HG02623 (cell line): ENCODE measurements at regions not wholly inside any gene's neighbourhood (a gene's known extent, or its start where the extent isn't known, plus 50 kb on each side); places are given as distances from the start of the nearest gene placed in this dataset.

ENCODE experiments used
- ATAC-seq: cut with Tn5 transposase; IDR thresholded peaks from one replicate; pipeline ENCODE4 v1.9.1; 2021; ENCODE audit warnings: moderate library complexity; ENCODE audit not compliant: unreplicated experiment

DNA sequence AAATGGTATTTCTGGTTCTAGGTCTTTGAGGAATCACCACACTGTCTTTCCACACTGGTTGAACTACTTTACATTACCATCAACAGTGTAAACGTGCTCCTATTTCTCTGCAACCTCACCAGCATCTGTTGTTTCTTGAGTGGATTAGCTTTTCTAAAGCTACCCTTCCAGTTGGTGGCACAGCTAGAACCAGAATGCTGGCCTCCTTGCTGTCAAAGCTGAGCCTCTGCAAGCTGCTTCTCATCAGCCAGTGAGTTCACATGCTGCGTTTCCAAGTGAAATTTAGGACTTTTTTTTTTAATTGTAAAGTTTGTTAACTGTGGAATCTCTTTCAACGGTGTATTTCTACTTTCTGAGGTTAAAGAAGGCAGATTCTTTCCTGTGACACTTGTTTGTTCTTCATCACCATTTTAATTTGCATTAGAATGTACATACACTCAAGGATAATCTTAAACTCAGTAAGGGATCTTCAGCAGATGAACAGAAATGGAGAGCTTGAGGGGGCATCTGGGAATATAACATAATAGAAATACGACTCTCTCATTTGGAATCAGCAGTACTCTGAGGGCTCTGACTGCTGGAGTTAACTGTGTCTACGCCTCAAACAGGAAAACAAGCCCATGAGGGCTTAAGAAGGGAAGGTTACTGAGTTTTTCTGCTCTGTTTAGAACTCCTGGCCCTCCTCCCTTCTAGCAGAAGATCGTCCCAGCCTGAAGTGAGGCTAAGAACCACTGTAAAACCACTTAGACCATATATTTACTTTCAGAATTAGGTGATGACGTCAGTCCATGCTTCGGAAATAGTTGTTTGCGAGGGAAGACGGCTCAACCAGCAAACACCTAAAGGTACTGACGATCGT, 148.4 kb upstream of the FAM20A start:
- ATAC-seq, result no peak

GRCh38 chr17:68748381-68748780, 147.2 kb upstream of the FAM20A start:
- ATAC-seq, result no peak

DNA sequence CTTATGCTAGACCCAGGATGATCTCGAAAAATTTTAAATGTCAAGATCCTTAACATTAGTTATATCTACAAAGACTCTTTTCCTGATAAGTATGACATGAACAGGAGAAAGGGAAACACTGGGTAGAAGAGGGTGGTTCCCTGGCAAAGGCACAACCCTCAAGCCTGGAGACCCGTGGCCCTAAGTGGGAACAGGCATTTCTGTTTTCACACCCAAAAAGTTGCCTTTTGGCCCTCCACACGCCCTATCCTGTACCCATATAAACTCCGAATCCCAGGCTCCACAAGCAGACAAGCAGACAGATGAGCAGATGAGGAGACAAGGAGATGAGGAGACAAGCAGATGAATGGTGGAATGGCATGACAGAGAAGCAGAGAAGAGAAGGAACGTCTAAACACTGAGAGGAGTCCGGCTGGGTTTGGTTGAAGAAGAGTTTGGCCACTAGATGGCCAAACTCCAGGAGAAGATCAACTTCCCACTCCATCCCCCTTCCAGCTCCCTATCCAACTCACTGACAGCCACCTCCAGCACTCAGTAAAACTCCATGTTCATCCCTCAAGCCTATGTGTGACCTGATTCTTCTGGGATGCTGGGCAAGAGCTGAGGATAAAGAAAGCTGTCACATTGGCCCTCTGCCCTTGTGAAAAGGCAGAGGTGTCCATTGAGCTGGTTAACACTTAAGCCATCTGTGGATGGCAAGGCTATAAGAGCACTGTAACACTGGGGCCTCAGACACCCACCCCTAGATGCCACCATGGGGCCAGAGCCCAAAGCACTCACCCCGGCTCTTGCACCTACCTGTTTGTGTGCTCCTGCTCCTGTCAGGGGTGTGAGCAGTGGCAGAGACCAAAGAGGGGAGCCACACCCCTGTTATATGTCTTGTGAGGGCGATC, 139.6 kb upstream of the FAM20A start:
- ATAC-seq, result no peak

DNA sequence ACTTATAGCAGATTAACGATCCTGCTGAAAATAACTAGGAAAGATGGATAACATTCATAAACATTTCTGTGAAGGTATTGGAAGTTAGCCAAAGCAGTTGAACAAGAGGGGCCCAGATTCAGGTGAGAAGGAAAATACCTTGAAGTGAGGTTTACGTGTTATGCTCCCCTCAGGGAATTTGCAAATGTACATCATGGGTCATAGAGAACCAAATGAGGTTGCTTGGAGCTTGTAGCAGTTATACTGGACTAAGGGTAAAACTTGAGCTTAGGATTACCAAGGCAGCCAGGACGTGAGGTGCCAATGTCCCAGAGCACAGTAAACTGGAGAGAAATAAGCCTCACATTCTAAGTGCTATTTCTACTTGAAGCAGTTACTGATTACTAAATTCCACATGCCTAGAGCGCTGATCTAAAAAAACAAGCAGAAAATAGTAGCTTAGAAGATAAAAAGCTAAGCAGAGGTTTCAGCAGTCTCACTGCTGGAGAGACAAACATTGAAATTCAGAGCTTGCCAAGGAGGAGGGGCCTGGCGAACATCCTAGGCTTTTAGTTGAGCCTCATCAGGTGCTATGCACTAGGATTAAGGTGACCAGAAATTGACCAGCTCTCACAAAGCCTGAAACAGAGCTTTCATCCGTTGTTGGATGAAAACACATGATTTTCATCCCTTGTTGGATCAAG, 136.7 kb upstream of the FAM20A start:
- ATAC-seq, result no peak

DNA sequence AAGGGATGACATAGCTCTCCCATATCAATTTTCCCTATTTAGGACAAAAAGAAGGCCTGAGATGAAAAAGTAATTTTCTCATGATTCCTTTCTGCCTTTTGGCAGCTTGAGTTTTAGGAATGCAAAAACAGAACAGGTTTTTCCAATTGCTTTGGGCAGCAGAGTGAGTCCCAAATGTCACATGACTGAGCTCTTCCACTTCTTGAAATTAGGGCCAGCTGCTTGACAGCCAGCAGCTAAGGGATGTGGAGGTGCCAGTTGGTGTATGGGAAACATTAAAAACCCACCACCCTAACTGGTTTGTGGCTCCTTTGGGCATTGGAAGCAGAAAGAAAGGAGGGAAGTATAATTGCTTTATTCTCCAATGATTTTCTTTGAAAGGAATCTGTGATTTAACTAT, 133.8 kb upstream of the FAM20A start:
- ATAC-seq, result no peak

DNA sequence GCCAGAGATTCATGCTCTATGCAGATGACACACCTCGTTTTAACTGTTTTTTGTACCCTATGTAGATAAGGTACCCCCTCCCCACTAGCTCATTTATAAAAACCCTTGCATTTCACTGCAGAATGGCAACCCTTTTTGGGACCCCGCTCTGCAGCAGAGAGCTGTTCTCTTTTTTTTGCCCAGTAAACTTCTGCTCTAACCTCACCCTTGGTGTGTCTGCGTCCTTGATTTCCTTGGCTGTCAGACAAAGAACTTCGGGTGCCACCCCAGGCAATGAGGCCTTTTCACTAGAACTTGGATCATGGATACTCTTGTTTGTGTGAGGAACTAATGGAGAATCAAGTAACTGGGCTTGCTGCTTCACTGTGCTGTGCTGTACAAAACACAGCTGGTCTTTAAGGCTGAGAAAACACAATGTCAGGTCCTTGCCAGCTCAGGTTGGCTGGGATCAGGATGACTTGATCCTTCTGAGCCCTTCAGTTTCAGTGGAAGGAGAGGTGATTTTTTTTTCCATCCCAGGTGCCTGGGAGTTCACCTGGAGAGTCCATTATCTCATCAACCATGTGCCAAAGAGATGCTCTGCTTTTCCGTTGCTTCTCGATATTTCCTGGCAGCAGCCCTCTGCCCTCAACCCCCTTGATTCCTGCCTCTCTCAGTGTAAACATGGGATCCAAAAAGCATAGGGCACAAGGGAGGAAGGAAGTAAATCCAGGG, 133.2 kb upstream of the FAM20A start:
- ATAC-seq, result no peak

DNA sequence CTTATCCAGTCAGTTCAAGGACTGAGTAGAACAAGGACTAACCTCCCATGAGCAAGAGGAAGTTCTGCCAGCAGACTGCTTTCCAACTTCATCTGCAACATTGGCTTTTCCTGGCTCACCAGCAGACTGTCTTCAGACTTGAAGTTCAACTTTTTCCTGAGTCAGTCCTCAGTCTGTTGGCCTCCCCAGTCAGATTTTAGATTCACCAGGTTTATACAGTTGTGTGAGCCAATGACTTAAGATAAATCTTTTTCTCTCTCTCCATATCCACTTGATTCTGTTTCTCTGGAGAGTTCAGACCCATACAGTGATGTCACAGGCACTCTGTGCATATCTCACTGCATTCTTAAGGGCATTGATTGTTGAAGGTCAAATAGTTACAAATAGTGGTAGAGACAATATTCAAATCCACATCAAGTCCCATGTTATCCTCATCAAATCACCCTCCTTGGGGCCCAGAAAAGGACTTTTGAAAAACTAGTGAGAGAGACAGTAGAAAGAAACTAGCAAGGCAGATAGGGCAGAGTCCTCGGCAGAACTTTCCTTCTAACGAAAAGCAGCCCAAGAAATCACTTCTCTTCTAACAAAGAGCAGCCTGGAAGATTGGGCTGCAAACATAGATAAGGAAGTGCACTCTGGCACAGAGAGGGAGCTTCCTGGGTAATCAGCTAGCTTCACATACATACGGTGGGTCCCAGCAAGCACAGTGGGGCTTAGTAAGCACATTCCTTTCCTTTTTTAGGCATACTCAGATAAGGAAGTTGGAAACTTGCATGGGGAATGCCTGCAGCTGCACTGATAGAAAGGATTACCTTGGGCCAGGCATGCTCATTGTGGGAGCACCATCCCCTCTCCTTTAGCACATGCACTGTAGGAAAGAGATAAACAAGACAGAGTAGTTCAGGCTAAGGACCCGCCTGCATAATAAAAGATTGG, 132.3 kb upstream of the FAM20A start:
- no peak for ATAC-seq

- ATAC-seq, result no peak
Observed at GRCh38 chr17:68732301-68732749, 131.2 kb upstream of the FAM20A start.

DNA sequence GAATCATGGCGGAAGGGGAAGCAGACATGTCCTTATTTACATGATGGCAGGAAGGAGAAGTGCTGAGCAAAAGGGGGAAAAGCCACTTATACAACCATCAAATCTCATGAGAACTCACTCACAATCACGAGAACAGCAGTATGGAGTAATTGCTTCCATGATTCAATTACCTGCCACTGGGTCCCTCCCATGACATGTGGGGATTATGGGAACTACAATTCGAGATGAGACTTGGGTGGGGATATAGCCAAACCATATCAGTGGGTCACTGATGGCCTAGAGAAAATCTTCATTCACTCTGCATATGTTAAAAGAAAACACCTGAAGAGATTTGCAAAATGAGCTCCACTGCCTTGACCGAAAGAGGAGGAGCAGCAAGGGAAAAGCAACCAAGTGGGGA, 130.3 kb upstream of the FAM20A start:
- ATAC-seq, result no peak

DNA sequence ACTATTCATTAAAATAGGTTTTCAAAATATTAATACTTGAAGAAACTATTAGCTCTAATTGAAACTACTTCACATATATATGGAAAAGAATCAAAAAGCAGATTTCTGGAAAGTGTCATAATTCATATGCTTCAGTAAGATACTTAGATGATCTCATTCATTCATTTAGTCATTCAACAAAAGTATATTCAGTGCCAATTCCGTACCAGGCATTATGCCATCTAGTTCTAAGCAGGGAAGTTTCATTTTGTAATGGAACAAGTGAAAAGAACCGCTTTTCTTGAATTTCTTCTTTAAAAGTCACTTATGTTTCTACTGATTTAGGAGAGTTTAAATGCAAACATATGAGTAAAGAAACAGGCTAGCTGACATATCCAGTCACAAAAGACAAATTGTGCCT, 118.3 kb upstream of the FAM20A start:
- ATAC-seq, result no peak

GRCh38 chr17:68718926-68719325, 117.8 kb upstream of the FAM20A start:
- no peak for ATAC-seq

DNA sequence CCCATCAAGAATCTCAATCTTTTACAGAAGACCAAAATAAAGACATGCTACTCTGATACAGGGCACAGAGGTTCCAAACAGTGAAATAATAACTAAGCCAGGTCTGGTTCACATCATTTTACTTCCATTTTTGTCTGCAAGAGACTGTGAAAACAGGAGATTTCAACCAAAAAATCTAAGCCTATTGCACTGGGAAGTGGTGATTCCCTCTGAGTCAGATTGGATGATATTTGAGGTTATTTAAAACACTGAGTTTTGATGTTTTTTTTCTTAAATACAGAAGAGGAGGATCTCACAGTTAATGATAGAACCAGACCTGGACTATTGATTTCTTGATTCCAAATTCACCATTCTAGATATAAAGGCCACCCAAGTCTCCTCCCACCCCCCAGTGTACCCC, 117.3 kb upstream of the FAM20A start:
- ATAC-seq, result no peak

DNA sequence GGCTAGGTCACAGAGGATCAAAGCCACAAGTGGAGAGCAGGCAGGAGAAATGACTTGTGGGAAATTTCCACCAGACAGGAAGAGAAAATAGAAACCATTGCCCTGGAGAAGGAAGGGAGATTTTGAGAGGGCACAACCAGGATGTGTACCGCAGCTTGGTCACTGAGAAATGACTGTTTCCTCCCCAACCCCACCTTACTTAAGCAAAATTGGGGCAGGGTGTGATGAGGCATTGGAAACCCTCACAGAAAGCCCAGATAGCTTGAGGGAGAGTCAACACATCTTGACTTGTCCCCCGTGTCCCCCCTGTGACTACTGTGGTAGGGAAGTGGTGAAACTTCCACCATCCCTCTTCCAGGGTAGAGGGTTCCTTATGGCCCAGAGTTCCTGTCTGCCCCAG, 113.5 kb upstream of the FAM20A start:
- ATAC-seq, result no peak

GRCh38 chr17:68711858-68712257, 110.7 kb upstream of the FAM20A start:
- ATAC-seq, result no peak

- ATAC-seq, result no peak
Observed at GRCh38 chr17:68710976-68711375, 109.8 kb upstream of the FAM20A start.

- ATAC-seq, result no peak
Observed at GRCh38 chr17:68710035-68710780, 109.0 kb upstream of the FAM20A start.

GRCh38 chr17:68709461-68709860, 108.3 kb upstream of the FAM20A start:
- no peak for ATAC-seq

DNA sequence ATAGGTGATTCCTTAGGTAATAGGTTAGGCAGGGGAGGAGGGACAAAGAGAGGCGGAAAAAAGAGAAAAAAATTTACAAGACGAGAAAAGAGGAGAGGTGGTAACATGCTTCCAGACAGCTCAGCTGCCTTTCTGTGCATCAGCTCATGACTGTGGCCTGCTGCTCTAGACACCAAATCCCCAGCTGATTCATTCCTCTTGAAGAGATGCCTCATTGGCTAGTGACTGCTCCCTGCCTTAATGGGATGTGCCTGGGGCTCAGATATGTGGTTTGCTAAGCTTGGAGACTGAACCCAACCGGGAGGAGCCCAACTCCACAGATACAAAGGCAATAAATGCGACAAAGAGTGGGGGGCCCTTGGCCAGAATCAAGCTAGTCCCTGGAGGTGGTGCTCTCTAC, 105.9 kb upstream of the FAM20A start:
- no peak for ATAC-seq

DNA sequence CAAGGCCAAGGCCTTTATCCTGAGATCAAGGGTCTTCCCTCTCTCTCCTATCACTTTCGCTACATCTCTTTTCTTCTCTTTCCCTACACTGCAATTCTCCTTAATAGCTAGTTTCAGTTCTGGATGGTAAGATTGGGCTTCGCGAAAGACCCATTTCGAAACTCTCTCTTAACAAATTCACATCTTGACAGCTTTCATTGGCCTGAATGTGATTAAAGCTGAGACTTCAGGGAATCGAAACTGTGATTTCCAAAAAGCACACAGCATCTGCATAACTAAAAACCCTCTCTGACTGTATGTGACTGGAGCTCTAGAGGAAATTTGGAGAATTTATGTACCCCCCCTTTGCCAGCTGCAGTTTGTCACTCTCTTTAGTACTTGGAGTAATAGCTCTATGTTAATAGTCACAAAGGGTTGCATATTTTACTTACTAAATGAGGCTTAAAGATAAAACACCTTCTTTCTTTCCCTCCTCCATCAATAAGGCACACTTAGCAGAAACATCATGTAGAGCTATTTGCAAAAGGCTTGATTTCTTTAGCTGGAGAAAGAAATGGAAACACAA, 105.3 kb upstream of the FAM20A start:
- ATAC-seq, result no peak
